ENCODE measurements at regions not wholly inside any gene's neighbourhood (a gene's known extent, or its start where the extent isn't known, plus 50 kb on each side); places are given as distances from the start of the nearest gene placed in this dataset.
"Not testable (repeated sequence)": the region's sequence is repeated elsewhere in the genome, so short reads cannot be mapped to it uniquely, and the experiment has no call there.

- DNase-seq, result peak; percentile 11
Measured at GRCh38 chr5:92775711-92776615, 805.1 kb downstream of the NR2F1-AS1 start.

- DNase-seq, result peak; percentile 78
Measured at GRCh38 chr5:92769978-92770377, 811.0 kb downstream of the NR2F1-AS1 start.

GRCh38 chr5:92761585-92761984 is 819.4 kb downstream of the NR2F1-AS1 start:
- no peak for DNase-seq

DNA sequence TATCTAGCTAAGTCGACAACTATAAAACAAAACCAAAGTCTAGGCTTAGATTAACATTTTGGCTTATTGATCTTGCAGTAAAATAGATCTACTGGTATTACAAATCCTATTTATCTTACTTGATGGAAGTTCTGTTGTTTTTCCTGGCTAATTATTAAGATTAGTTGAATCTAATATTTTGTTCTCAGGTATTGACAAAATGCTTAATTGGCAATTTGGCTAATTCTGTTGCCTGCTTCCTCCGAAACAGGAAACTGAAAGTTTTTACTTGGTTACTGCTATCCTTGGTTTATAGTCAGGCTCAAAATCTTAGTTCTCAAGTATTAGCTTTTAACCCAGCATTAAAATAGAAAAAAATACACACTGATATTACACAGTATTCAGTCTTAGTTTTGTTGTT is 820.5 kb downstream of the NR2F1-AS1 start:
- no peak for DNase-seq

GRCh38 chr5:92758552-92758951 is 822.5 kb downstream of the NR2F1-AS1 start:
- peak; percentile 83 for DNase-seq

- peak; percentile 43 for DNase-seq
Measured at GRCh38 chr5:92749943-92750342, 831.1 kb downstream of the NR2F1-AS1 start.

DNA sequence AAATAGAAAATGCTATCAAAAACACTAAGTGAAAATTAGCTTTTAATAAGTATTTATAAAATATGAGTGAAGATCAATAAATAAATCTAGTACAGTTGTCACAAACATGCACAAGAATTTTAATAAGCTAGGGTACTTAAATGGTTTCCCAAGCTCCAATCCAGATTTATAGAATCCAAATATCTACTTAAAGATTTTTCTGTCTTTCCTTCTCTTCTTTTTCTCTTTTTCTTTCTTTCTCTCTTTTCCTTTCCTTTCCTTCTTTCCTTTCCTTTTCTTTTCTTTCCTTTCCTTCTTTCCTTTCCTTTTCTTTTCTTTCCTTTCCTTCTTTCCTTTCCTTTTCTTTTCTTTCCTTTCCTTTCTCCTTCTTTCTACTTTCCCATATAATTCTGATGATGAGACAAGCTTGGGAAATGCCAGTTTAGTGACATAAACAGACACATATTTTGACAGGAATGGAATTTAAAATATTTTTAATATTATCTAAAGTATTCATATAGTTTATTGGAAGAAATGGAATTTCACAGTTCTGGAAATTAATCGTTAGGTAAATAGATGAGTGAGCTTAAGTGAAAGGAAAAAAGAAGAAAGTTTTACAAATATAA is 832.8 kb downstream of the NR2F1-AS1 start:
- peak; percentile 44 for DNase-seq

DNA sequence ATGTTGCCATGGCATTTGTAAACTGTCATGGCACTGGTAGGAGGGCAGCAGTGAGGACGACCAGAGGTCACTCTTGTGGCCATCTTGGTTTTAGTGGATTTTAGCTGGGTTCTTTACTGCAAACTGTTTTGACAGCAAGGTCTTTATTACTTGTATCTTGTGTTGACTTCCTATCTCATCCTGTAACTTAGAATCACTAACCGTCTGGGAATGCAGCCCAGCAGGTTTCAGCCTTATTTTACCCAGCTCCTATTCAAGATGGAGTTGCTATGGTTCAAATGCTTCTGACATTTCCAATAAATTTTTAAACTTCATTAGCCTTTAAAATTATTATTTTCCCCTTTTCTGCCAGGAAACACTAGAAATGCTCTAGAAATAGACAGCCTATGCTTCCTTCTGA is 839.1 kb downstream of the NR2F1-AS1 start:
- no peak for DNase-seq

DNA sequence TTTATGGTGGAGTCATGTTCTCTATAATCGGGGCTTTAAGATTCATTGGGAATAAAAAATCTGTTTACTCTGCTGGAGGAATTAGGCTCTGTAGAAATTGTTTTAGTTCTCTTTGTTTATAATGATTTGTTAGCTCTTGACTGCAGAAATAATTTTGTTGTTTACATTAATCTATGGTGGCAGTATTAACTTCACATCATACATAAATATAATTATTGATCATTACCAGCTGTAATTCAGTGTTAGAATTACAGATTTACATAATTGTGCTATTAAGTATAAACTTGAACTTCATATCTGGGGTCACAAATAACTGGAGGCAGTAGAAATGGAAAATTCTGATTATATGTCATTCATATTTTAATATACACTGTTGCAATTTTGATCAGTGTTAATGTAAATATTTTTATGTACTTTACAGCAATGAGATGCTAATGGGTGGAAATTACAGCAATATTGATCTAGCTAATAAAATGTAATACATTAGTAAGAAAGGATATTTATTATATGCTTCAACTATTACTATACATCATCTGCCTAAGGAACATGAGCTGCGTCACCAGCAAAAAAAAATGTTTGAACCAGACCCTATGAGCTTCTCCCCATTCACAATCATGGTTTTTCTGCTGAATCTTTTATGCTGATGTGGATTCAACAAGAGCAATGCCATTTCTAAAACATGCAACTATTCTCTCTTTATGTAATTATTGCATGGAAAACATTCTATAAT is 846.6 kb downstream of the NR2F1-AS1 start:
- DNase-seq, result no peak

DNA sequence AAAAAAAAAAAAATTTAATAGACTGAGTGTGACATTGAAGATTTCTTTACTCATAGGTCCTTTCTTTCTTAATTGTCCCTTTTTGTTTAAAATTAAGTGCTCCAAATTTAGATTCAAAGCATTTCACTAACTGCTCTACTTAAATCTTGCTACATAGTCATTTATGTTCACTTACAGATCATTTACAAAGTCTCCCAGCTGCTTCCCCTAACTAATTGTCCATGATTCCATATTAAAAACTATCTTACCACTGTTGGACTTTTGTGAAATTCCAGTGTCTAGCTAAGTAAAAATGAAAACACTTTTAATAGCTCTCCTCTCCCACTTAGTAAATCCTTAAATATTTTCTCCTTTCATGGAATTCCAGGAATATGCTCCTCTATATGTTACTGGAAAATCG is 850.5 kb downstream of the NR2F1-AS1 start:
- DNase-seq, result no peak

DNA sequence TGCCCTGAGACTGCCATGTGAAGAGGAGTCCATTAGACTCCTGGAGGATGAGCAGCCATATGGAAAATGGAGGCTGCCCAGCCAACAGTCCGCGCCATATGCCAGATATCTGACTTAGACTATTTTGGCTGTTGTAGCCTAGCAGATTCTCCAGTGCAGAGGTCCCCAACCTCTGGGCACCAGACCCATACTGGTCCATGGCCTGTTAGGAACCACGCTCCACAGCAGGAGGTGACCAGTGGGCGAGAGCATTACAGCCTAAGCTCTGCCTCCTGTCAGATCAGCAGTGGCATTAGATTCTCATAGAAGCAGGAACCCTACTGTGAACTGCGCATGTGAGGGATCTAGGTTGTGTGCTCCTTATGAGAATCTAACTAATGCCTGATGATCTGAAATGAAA is 851.9 kb downstream of the NR2F1-AS1 start:
- DNase-seq, result no peak

DNA sequence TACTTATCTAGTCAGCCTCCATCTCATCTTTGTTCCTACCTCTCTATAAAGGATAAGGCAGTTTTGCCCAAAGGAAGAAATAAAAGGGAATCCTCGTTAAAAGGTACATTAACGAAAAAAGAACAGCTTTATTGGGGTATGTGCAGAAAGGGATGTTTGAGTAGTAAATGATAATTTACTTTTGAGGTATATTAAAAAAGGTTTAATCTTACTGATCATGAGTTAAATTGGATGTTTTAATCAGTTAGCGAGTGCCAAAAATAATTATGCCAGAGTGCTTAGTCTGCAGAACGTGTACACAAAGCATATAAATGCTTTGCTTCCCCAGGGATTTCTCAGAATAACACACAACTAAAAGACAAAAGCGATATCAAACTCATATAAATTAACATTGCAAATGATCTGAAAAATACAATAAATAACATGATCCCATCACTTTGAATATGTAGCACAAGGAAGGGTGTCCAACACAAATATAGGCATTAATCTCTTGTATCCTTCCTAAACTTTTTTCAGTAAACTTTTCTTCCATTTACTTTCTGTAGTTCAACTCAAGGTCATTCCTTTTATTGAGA is 865.0 kb downstream of the NR2F1-AS1 start:
- DNase-seq, result no peak

GRCh38 chr5:92713826-92714225 is 867.2 kb downstream of the NR2F1-AS1 start:
- no peak for DNase-seq

- no peak for DNase-seq
Measured at GRCh38 chr5:92713335-92713743, 867.7 kb downstream of the NR2F1-AS1 start.

- DNase-seq, result no peak
Measured at GRCh38 chr5:92711956-92712355, 869.1 kb downstream of the NR2F1-AS1 start.

DNA sequence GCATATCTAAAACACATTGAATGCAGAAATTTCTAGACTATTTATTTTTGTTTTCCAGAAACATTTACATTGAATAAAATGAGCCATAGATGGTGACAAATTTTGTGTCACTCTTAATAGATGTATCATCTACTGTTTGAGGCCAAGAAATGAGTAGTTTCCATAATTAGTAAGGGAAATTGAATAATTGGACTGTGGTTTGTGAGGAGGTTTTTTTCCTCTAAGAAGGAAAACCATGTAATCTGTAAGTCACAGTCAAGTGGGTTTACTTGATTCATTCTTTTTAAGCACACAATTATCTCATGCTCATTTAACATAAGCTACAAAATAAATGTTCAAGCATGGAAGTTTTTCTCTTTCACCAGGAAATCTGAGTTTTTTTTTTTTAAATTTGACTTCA is 876.4 kb downstream of the NR2F1-AS1 start:
- DNase-seq, result peak; percentile 3

DNA sequence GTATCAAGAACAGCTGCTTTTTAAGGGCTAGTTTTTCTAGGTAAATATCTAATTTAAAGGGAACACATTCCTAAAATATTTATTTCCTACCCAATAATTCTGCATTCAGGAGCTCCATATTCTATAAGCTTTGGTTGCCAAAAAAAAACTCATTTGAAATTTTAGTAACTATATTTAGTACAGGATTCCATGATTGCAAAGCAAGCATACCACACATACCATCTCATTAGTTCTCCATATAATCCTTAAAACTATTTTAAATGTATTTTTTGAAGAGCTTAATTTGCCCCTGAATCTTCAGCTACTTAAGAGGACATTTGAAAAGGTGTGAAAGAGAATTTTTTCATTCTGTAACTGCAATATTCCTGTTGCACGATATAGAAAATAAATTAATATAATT is 877.0 kb downstream of the NR2F1-AS1 start:
- peak; percentile 47 for DNase-seq

GRCh38 chr5:92695123-92696003 is 885.7 kb downstream of the NR2F1-AS1 start:
- DNase-seq, result no peak

DNA sequence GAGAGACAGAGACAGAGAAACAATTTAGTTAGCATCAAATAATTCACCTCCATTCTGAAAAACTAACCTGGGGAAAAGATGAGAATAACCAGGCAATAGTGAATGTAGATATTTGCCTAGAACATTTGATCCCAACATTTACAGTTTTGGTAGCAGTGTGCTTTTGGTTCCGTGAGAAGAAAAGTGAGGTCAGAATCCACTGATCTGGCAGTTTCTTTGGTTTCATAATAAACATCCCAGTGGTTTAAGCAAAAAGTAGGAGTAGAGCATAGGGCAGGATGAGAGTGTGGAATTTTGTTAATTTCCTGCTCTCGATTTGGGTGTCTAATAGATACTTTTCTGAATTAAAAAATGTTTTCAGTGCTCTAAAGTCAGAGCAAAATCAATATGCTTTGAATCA is 887.0 kb downstream of the NR2F1-AS1 start:
- no peak for DNase-seq

DNA sequence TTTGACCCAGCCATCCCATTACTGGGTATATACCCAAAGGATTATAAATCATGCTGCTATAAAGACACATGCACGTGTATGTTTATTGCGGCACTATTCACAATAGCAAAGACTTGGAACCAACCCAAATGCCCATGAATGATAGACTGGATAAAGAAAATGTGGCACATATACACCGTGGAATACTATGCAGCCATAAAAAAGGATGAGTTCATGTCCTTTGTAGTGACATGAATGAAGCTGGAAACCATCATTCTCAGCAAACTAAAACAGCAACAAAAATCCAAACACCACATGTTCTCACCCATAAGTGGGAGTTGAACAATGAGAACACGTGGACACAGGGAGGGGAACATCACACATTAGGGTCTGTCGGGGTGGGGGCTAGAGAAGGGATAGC is 889.1 kb downstream of the NR2F1-AS1 start:
- DNase-seq, result not testable (repeated sequence)

GRCh38 chr5:92687821-92688722 is 892.9 kb downstream of the NR2F1-AS1 start:
- peak; percentile 60 for DNase-seq

Data from fibroblast of skin of back (primary cell).